Bronchial epithelial cell (primary cell): ENCODE measurements at regions not wholly inside any gene's neighbourhood (a gene's known extent, or its start where the extent isn't known, plus 50 kb on each side); places are given as distances from the start of the nearest gene placed in this dataset.
"Not testable (repeated sequence)": the region's sequence is repeated elsewhere in the genome, so short reads cannot be mapped to it uniquely, and the experiment has no call there.

Source experiments
- DNase-seq: peaks from one replicate; pipeline ENCODE4 v3.0.0-alpha.2; 2010; ENCODE audit warnings: low read depth
- FAIRE-seq: peaks from 2 replicates; lab custom pipeline; 2011; peaks lifted over from hg19 to GRCh38; lab: Jason Lieb, UNC
- H3K27me3 ChIP-seq: 2 replicates; pipeline ENCODE4 v1.5.1; 2011; ENCODE audit warnings: low read length; ENCODE audit not compliant: control insufficient read depth, insufficient read depth
- H3K36me3 ChIP-seq: 2 replicates; pipeline ENCODE4 v1.5.1; 2011; ENCODE audit warnings: low read length; ENCODE audit not compliant: control insufficient read depth, insufficient read depth
- H3K4me3 ChIP-seq: 2 replicates; pipeline ENCODE4 v1.5.1; 2011; ENCODE audit warnings: mild to moderate bottlenecking, low read depth, low read length, control low read depth
- CTCF ChIP-seq: IDR thresholded peaks from 2 replicates; pipeline ENCODE4 v1.5.1; 2011; ENCODE audit warnings: mild to moderate bottlenecking, moderate library complexity, low read length, control low read depth, inconsistent platforms; ENCODE audit not compliant: insufficient read depth, severe bottlenecking

GRCh38 chr4:26241179-26241578 lies 79.6 kb upstream of the RBPJ start:
- DNase-seq (no peak), FAIRE-seq (no peak)
- no peak for TF ChIP-seq CTCF
- H3K27me3 ChIP-seq: peaks cover 1% of the 10 kb centered on the region
- no peaks in the 10 kb centered on the region for H3K36me3 ChIP-seq
- no peak overlapping the region for H3K4me3 ChIP-seq

GRCh38 chr4:26242451-26242850 lies 78.4 kb upstream of the RBPJ start:
- FAIRE-seq (no peak), DNase-seq (peak; percentile 21)
- no peak overlapping the region for H3K4me3 ChIP-seq
- H3K36me3 ChIP-seq: no peaks in the 10 kb centered on the region
- no peak for TF ChIP-seq CTCF
- peaks cover 1% of the 10 kb centered on the region for H3K27me3 ChIP-seq

GRCh38 chr4:26244138-26244537 lies 76.7 kb upstream of the RBPJ start:
- not testable (repeated sequence) for H3K36me3 ChIP-seq, FAIRE-seq, H3K4me3 ChIP-seq, DNase-seq, H3K27me3 ChIP-seq

GRCh38 chr4:26248647-26249046 lies 72.2 kb upstream of the RBPJ start:
- no peaks in the 10 kb centered on the region for H3K27me3 ChIP-seq
- no peak for TF ChIP-seq CTCF
- no peak for DNase-seq
- no peak for FAIRE-seq
- no peak overlapping the region for H3K4me3 ChIP-seq
- no peaks in the 10 kb centered on the region for H3K36me3 ChIP-seq

- no peak for DNase-seq
- Histone ChIP-seq H3K27me3 (no peaks in the 10 kb centered on the region), H3K4me3 (no peak overlapping the region), H3K36me3 (no peaks in the 10 kb centered on the region)
- FAIRE-seq: no peak
- TF ChIP-seq CTCF: no peak
Observed at GRCh38 chr4:26252349-26253025, 68.3 kb upstream of the RBPJ start.

- Histone ChIP-seq H3K4me3 (no peak overlapping the region), H3K27me3 (no peaks in the 10 kb centered on the region), H3K36me3 (no peaks in the 10 kb centered on the region)
- FAIRE-seq (no peak), DNase-seq (no peak)
- TF ChIP-seq CTCF: no peak
Observed at GRCh38 chr4:26253968-26254367, 66.8 kb upstream of the RBPJ start.
